ENCODE measurements at regions not wholly inside any gene's neighbourhood (a gene's known extent, or its start where the extent isn't known, plus 50 kb on each side); places are given as distances from the start of the nearest gene placed in this dataset.
"Not testable (repeated sequence)": the region's sequence is repeated elsewhere in the genome, so short reads cannot be mapped to it uniquely, and the experiment has no call there.

DNA sequence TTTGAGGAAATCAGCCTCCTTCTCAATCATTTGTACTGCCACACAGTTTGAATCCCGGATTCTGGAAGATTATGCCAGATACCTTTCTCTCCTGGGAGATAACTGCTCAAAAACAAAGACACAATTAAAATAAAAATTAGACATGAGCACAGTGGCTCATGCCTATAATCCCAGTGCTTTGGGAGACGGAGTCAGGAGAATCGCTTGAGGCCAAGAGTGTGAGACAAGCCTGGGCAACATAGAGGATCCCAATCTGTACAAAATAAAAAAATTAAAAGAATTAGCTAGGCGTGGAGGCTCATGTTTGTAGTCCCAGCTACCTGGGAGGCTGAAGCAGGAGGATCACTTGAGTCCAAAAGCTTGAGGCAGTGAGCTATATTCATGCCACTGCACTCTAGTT lies 376.3 kb upstream of the ZFP42 start:
- Histone ChIP-seq H3K27ac (ENCODE audit: low read depth, low read length, severe bottlenecking) (no peak overlapping the region), H3K4me3 (ENCODE audit: extremely low read depth, insufficient read depth, low read length, poor library complexity, severe bottlenecking) (no peak overlapping the region), H3K9me3 (ENCODE audit: control insufficient read depth, low read length) (no peaks in the 10 kb centered on the region), H3K36me3 (ENCODE audit: control insufficient read depth, insufficient read depth, low read length) (no peaks in the 10 kb centered on the region), H3K4me1 (ENCODE audit: control insufficient read depth, insufficient read depth, low read length, poor library complexity, severe bottlenecking) (no peaks in the 10 kb centered on the region)
- WGBS, 2 experiments (ENCODE audit: insufficient coverage in 2 of 2) = 77 to 92% methylated on average over 3 to 4 of the region's 4 CpGs

DNA sequence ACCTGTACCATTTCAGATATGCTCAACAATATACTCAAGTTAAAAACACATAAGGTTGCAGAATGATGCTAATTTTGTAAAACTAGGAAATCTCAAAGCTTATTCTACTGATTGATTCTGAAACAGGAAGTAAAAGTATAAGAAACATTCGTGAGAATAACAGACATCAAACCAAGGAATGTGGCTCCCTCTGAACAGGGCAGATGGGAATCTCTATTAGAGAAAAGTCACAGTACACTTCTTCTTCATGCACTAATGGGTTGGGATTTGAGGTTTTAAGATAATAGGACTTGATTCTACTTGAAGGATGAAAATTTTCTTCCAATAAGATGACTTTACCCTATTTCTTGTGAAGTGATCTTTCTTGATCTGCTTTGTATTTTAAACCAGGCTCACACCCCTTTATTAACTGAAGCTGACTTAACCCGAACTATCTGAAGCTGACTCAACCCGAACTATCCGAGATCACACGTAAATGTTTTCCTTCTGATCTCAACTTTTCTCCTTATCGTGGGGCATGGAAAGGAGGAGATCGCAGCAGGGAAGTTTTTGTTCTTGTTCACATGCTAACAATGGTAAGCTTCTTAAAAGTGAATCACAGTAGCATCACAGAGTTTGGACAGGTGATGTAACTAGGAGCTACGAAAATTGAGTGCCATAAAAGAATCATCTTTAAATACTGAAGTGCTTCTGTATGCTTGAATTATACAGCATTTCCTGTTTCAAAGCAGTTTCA lies 363.1 kb upstream of the ZFP42 start:
- H3K9me3 ChIP-seq (ENCODE audit: control insufficient read depth, low read length) = no peaks in the 10 kb centered on the region
- H3K27ac ChIP-seq (ENCODE audit: low read depth, low read length, severe bottlenecking) = no peak overlapping the region
- WGBS, 2 experiments (ENCODE audit: insufficient coverage in 2 of 2) = 80% methylated on average over 3 of the region's 8 CpGs; no CpG with 5 or more reads in 1 of the 2 experiments
- H3K4me1 ChIP-seq (ENCODE audit: control insufficient read depth, insufficient read depth, low read length, poor library complexity, severe bottlenecking) = no peaks in the 10 kb centered on the region
- H3K4me3 ChIP-seq (ENCODE audit: extremely low read depth, insufficient read depth, low read length, poor library complexity, severe bottlenecking) = no peak overlapping the region
- no peaks in the 10 kb centered on the region for H3K36me3 ChIP-seq (ENCODE audit: control insufficient read depth, insufficient read depth, low read length)

DNA sequence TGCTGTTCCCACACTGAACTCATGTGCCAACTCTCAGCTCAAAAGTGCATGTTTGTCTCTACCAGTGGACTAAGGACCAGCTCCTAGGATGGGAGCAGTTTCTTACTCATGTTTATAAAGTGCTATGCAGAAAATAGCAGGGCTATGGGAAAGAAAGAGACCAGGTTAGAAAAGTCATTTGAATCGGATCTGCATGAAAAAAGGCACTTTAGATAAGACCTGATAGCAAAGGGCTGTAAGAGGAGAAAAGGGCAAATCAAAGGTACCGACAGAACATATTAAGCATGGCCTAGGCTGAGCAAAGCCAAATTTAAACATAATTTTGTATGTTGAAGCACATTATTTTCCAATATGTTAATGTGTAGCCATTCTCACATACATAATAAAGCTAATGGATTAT lies 362.3 kb upstream of the ZFP42 start:
- WGBS, 2 experiments (ENCODE audit: insufficient coverage in 2 of 2) = 47 to 67% methylated on average over 1 of the region's 2 CpGs
- Histone ChIP-seq H3K4me1 (ENCODE audit: control insufficient read depth, insufficient read depth, low read length, poor library complexity, severe bottlenecking) (no peaks in the 10 kb centered on the region), H3K36me3 (ENCODE audit: control insufficient read depth, insufficient read depth, low read length) (no peaks in the 10 kb centered on the region), H3K9me3 (ENCODE audit: control insufficient read depth, low read length) (no peaks in the 10 kb centered on the region), H3K4me3 (ENCODE audit: extremely low read depth, insufficient read depth, low read length, poor library complexity, severe bottlenecking) (no peak overlapping the region), H3K27ac (ENCODE audit: low read depth, low read length, severe bottlenecking) (no peak overlapping the region)

DNA sequence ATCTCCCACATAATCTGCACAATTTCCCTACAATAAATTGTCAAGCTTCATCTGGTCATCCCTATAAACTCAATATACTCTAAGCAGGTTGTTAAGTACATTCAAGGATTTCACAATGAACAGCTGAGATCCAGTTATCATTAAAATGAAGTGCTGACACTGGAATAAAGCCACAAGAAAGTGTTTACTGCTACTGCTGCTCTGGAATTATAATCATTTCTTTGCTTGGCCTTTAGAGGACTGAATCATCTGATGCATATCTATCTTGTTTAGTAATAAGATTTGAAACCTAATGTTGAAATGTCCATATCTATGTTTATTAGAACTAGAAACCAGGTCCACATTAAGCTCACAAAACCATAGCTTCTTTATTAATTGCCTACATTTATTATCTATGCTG lies 338.6 kb upstream of the ZFP42 start:
- Histone ChIP-seq H3K36me3 (ENCODE audit: control insufficient read depth, insufficient read depth, low read length) (no peaks in the 10 kb centered on the region), H3K27ac (ENCODE audit: low read depth, low read length, severe bottlenecking) (no peak overlapping the region), H3K4me3 (ENCODE audit: extremely low read depth, insufficient read depth, low read length, poor library complexity, severe bottlenecking) (no peak overlapping the region), H3K4me1 (ENCODE audit: control insufficient read depth, insufficient read depth, low read length, poor library complexity, severe bottlenecking) (no peaks in the 10 kb centered on the region), H3K9me3 (ENCODE audit: control insufficient read depth, low read length) (peaks cover 8% of the 10 kb centered on the region)

DNA sequence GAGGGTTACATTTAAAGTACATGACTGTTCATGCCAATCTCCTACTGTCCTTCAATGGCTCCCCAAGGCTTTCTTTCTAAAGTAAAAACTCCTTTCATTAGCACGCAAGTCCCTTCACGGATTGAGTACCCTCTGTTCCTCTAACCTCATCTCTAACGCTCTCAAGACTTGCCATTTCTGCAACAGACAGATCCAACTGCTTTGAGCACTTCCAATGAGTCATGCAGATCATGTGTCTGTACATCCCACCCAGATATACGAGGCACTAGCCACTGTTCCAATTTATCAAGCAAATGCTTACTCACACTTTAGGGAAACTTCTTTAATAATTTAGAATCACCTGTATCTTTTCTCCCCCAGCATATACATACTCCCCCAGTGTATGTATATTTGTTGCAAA lies 332.5 kb upstream of the ZFP42 start:
- Histone ChIP-seq H3K36me3 (ENCODE audit: control insufficient read depth, insufficient read depth, low read length) (no peaks in the 10 kb centered on the region), H3K4me1 (ENCODE audit: control insufficient read depth, insufficient read depth, low read length, poor library complexity, severe bottlenecking) (no peaks in the 10 kb centered on the region), H3K4me3 (ENCODE audit: extremely low read depth, insufficient read depth, low read length, poor library complexity, severe bottlenecking) (no peak overlapping the region), H3K27ac (ENCODE audit: low read depth, low read length, severe bottlenecking) (no peak overlapping the region), H3K9me3 (ENCODE audit: control insufficient read depth, low read length) (peaks cover 8% of the 10 kb centered on the region)
- 77 to 89% methylated on average over 3 to 4 of the region's 4 CpGs for WGBS, 2 experiments (ENCODE audit: insufficient coverage in 2 of 2)

DNA sequence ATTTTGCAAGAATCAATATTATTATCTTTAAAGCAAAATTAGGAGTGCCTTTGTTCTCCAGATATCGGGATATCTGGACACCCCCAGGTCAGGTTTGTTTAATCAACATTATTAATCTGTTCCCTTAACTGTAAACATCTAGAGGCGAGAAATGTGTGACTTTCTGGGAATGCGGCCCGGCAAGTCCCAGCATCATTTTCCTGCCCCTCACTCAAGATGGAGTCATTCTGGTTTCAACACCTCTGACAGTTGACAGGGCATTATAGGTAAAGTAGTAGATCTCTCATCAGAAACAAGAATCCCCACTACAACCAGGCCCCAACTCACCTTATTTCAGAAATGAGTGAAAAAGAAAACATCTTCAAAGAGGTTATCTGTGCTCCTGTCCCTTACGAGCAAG lies 331.6 kb upstream of the ZFP42 start:
- Histone ChIP-seq H3K36me3 (ENCODE audit: control insufficient read depth, insufficient read depth, low read length) (no peaks in the 10 kb centered on the region), H3K9me3 (ENCODE audit: control insufficient read depth, low read length) (peaks cover 8% of the 10 kb centered on the region), H3K27ac (ENCODE audit: low read depth, low read length, severe bottlenecking) (no peak overlapping the region), H3K4me1 (ENCODE audit: control insufficient read depth, insufficient read depth, low read length, poor library complexity, severe bottlenecking) (no peaks in the 10 kb centered on the region), H3K4me3 (ENCODE audit: extremely low read depth, insufficient read depth, low read length, poor library complexity, severe bottlenecking) (no peak overlapping the region)
- WGBS, 2 experiments (ENCODE audit: insufficient coverage in 2 of 2) = no CpG with 5 or more reads among the region's 5 CpGs

DNA sequence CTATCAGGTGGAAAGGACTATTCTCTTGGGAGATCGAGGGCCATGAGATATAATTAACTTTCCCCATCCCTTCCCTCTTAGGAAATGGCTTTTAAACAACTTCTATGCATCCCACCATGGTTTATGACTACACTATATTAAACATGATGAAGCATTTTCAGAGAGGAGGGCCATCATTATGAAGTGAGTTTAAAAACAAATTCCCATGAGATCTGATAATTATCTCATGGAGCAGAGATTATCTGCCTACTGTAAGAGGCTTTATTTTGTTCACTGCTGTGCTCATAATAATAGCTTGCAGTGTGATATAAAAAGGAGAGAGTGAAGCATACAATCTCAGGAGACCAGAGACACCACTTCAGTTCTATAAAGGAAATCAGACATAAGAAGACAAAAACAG lies 330.5 kb upstream of the ZFP42 start:
- no peaks in the 10 kb centered on the region for H3K36me3 ChIP-seq (ENCODE audit: control insufficient read depth, insufficient read depth, low read length)
- H3K27ac ChIP-seq (ENCODE audit: low read depth, low read length, severe bottlenecking) = no peak overlapping the region
- H3K4me3 ChIP-seq (ENCODE audit: extremely low read depth, insufficient read depth, low read length, poor library complexity, severe bottlenecking) = no peak overlapping the region
- H3K4me1 ChIP-seq (ENCODE audit: control insufficient read depth, insufficient read depth, low read length, poor library complexity, severe bottlenecking) = no peaks in the 10 kb centered on the region
- no CpG with 5 or more reads among the region's 1 CpG for WGBS, 2 experiments (ENCODE audit: insufficient coverage in 2 of 2)
- peaks cover 8% of the 10 kb centered on the region for H3K9me3 ChIP-seq (ENCODE audit: control insufficient read depth, low read length)

DNA sequence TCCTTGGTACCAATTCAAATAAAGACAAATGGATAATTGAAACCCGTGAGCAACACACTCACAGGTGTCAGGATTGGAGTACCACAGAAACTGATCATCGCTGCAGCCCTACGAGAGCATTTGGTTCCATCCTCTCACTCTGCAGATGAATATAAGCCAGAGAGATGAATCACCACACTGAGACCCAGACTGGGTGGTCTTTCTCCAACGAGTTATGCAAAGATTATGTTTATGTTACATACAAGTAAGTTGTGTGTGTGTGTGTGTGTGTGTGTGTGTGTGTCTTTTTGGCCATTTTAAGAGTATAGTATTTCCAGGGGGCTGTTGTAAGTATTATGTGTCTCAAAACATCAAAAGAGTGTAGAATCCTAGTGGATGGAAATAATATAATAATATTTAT lies 329.5 kb upstream of the ZFP42 start:
- peaks cover 7% of the 10 kb centered on the region for H3K9me3 ChIP-seq (ENCODE audit: control insufficient read depth, low read length)
- H3K27ac ChIP-seq (ENCODE audit: low read depth, low read length, severe bottlenecking) = no peak overlapping the region
- H3K36me3 ChIP-seq (ENCODE audit: control insufficient read depth, insufficient read depth, low read length) = no peaks in the 10 kb centered on the region
- H3K4me1 ChIP-seq (ENCODE audit: control insufficient read depth, insufficient read depth, low read length, poor library complexity, severe bottlenecking) = no peaks in the 10 kb centered on the region
- no peak overlapping the region for H3K4me3 ChIP-seq (ENCODE audit: extremely low read depth, insufficient read depth, low read length, poor library complexity, severe bottlenecking)
- WGBS, 2 experiments (ENCODE audit: insufficient coverage in 2 of 2) = 82 to 94% methylated on average over 4 of the region's 4 CpGs

DNA sequence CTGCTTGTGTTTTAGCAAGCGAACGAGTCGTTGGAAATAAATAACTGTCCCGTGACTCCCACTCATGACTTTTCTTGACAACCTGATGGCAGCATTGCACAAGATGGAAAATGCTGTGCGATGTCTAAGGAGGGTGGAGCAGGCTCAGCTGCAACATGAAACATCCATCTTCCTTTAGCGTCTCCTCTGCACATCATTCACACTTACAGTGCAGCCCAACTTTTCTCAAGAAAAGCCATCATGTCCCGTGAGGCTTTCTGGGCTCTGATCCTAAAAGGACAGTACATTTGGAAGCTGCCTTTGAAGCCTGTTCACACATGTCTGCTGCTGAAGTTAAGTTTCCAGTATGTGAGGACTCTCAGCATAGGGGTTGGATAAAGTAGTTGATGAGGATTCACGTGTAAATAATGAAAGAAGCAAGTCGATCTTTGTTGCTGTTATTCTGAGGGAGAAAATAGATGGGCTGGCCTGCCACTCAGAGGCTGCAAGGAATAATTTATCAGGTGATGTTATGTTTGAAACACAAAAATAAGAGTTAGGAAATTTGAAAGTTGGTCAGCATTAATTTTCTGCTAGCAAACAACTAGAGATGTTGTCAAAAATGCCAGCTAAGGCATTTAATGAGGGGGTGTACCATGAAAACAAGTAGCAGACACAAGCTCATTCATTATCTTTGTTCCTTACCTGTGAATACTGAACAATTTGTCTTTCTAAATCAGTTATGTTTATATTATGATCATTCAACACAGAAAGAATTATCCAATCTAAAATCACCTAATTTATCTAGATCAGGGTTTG lies 328.7 kb upstream of the ZFP42 start:
- Histone ChIP-seq H3K27ac (ENCODE audit: low read depth, low read length, severe bottlenecking) (no peak overlapping the region), H3K4me1 (ENCODE audit: control insufficient read depth, insufficient read depth, low read length, poor library complexity, severe bottlenecking) (no peaks in the 10 kb centered on the region), H3K9me3 (ENCODE audit: control insufficient read depth, low read length) (no peaks in the 10 kb centered on the region), H3K4me3 (ENCODE audit: extremely low read depth, insufficient read depth, low read length, poor library complexity, severe bottlenecking) (no peak overlapping the region), H3K36me3 (ENCODE audit: control insufficient read depth, insufficient read depth, low read length) (no peaks in the 10 kb centered on the region)
- 93 to 97% methylated on average over 9 of the region's 9 CpGs for WGBS, 2 experiments (ENCODE audit: insufficient coverage in 2 of 2)

DNA sequence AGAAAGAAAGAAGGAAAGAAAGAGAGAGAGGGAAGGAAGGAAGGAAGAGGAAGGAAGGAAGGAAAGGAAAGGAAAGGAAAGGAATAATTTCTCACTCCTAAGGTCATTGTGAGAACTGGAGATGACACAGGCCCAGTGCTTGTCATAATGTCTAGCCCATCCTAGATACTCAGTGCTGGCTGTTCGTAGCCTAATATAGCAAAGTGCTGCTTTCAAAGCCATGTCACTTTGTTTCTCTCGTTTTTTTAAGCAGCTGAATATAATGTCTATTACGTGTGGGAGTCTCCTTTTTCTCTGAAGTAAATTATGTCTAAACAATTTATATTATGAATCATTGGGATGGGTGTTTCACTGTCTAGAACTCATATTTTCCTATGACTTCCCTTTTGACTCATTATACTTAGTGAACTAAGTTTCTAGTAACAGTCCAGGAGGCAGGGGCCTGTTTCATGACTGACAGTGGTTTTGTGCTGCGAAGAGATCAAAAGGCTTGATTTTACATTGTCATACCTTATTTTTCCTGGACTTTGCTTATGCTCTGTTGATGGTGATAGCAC lies 327.0 kb upstream of the ZFP42 start:
- Histone ChIP-seq H3K4me3 (ENCODE audit: extremely low read depth, insufficient read depth, low read length, poor library complexity, severe bottlenecking) (no peak overlapping the region), H3K27ac (ENCODE audit: low read depth, low read length, severe bottlenecking) (no peak overlapping the region), H3K36me3 (ENCODE audit: control insufficient read depth, insufficient read depth, low read length) (no peaks in the 10 kb centered on the region), H3K4me1 (ENCODE audit: control insufficient read depth, insufficient read depth, low read length, poor library complexity, severe bottlenecking) (no peaks in the 10 kb centered on the region), H3K9me3 (ENCODE audit: control insufficient read depth, low read length) (no peaks in the 10 kb centered on the region)
- WGBS, 2 experiments (ENCODE audit: insufficient coverage in 2 of 2) = 70% methylated on average over 3 of the region's 4 CpGs; no CpG with 5 or more reads in 1 of the 2 experiments

DNA sequence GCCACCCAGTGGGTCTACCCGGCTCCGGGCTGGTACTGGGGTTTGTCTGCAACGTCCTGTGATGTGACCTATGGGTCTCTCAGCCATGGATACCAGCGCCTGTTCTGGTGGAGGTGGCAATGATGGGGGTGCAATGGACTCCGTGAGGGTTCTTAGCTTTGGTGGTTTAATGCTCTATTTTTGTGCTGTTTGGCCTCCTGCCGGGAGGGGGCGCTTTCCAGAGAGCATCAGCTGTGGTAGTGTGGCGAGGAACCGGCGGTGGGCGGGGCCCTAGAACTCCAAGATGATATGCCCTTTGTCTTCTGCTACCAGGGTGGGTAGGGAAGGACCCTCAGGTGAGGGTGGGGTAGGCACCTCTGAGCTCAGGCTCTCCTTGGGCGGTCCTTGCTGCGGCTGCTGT lies 324.1 kb upstream of the ZFP42 start:
- H3K4me1 ChIP-seq (ENCODE audit: control insufficient read depth, insufficient read depth, low read length, poor library complexity, severe bottlenecking); H3K9me3 ChIP-seq (ENCODE audit: control insufficient read depth, low read length); H3K36me3 ChIP-seq (ENCODE audit: control insufficient read depth, insufficient read depth, low read length); H3K27ac ChIP-seq (ENCODE audit: low read depth, low read length, severe bottlenecking); H3K4me3 ChIP-seq (ENCODE audit: extremely low read depth, insufficient read depth, low read length, poor library complexity, severe bottlenecking): not testable (repeated sequence)
- 95 to 96% methylated on average over 4 of the region's 13 CpGs for WGBS, 2 experiments (ENCODE audit: insufficient coverage in 2 of 2)
